ENCODE measurements at regions not wholly inside any gene's neighbourhood (a gene's known extent, or its start where the extent isn't known, plus 50 kb on each side); places are given as distances from the start of the nearest gene placed in this dataset.

GRCh38 chr5:6282352-6282751 is 96.0 kb downstream of the MED10 start:
- Mint-ChIP-seq H3K4me1 (no peaks in the 10 kb centered on the region), H3K36me3 (no peaks in the 10 kb centered on the region), H3K9me3 (no peaks in the 10 kb centered on the region), H3K27me3 (ENCODE audit: insufficient read depth, low read depth) (peaks cover 4% of the 10 kb centered on the region), H3K4me3 (no peak overlapping the region), H3K27ac (no peak overlapping the region)
- Histone ChIP-seq H3F3A (ENCODE audit: low read depth) (no peaks in the 10 kb centered on the region), H3K9me3 (ENCODE audit: low read depth) (no peaks in the 10 kb centered on the region), H3K4me2 (no peak overlapping the region), H2AFZ (replicated peaks) (no peak overlapping the region), H4K20me1 (ENCODE audit: low read depth) (no peaks in the 10 kb centered on the region), H3K4me3 (no peak overlapping the region), H3K79me2 (ENCODE audit: low read depth) (no peaks in the 10 kb centered on the region), H3K4me1 (no peaks in the 10 kb centered on the region), H3K9ac (no peak overlapping the region), H3K36me3 (no peaks in the 10 kb centered on the region), H3K27me3 (peaks cover 5% of the 10 kb centered on the region), H3K27ac (no peak overlapping the region)
- DNase-seq (ENCODE audit: low spot score) = no peak
- TF ChIP-seq EZH2phosphoT487 (IDR thresholded peaks at IDR 0.05) = no peak

DNA sequence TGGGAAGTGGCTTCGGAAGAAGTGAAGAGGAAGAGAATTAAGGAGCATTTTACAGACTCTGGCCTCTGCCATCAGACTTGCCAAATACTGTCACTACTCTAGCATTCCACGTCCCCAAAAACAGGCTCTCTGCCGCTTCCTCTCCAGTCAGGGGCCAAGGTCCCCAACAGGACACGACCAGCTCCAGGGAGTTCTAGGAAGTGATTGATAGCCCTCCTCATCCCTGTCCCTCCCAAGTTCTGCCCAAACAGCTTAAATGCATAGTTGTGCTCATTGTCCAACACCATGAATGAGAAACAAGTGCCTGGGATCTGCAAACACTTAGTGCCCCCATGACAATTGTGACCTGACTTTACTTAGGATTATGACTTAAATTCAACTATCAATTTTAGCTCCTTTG is 96.5 kb downstream of the MED10 start:
- H3K27me3 ChIP-seq = peaks cover 5% of the 10 kb centered on the region
- Mint-ChIP-seq H3K27me3 (ENCODE audit: insufficient read depth, low read depth) (peaks cover 4% of the 10 kb centered on the region), H3K4me1 (no peaks in the 10 kb centered on the region), H3K27ac (no peak overlapping the region), H3K9me3 (no peaks in the 10 kb centered on the region), H3K36me3 (no peaks in the 10 kb centered on the region), H3K4me3 (no peak overlapping the region)
- no peaks in the 10 kb centered on the region for H3K79me2 ChIP-seq (ENCODE audit: low read depth)
- no peak overlapping the region for H3K9ac ChIP-seq
- no peaks in the 10 kb centered on the region for H3K9me3 ChIP-seq (ENCODE audit: low read depth)
- no peaks in the 10 kb centered on the region for H3F3A ChIP-seq (ENCODE audit: low read depth)
- no peak overlapping the region for H2AFZ ChIP-seq (replicated peaks)
- no peaks in the 10 kb centered on the region for H3K36me3 ChIP-seq
- TF ChIP-seq EZH2 (IDR thresholded peaks at IDR 0.05) (no peak), CTCF (IDR thresholded peaks at IDR 0.05) (no peak)
- no peak overlapping the region for H3K4me2 ChIP-seq
- no peak for DNase-seq (ENCODE audit: low spot score)
- H4K20me1 ChIP-seq (ENCODE audit: low read depth) = no peaks in the 10 kb centered on the region
- H3K4me3 ChIP-seq = no peak overlapping the region
- no peaks in the 10 kb centered on the region for H3K4me1 ChIP-seq
- no peak overlapping the region for H3K27ac ChIP-seq

GRCh38 chr5:6280425-6281100 is 97.8 kb downstream of the MED10 start:
- Histone ChIP-seq H3K9ac (no peak overlapping the region), H4K20me1 (ENCODE audit: low read depth) (no peaks in the 10 kb centered on the region), H3K36me3 (no peaks in the 10 kb centered on the region), H3F3A (ENCODE audit: low read depth) (no peaks in the 10 kb centered on the region), H3K9me3 (ENCODE audit: low read depth) (no peaks in the 10 kb centered on the region), H3K27me3 (peaks cover 2% of the 10 kb centered on the region), H2AFZ (replicated peaks) (no peak overlapping the region), H3K27ac (no peak overlapping the region), H3K4me2 (no peak overlapping the region), H3K4me1 (no peaks in the 10 kb centered on the region), H3K4me3 (no peak overlapping the region), H3K79me2 (ENCODE audit: low read depth) (no peaks in the 10 kb centered on the region)
- DNase-seq (ENCODE audit: low spot score) = no peak
- Mint-ChIP-seq H3K9me3 (no peaks in the 10 kb centered on the region), H3K4me1 (no peaks in the 10 kb centered on the region), H3K36me3 (no peaks in the 10 kb centered on the region), H3K27me3 (ENCODE audit: insufficient read depth, low read depth) (peaks cover 4% of the 10 kb centered on the region), H3K27ac (no peak overlapping the region), H3K4me3 (no peak overlapping the region)
- no peak for TF ChIP-seq EZH2 (IDR thresholded peaks at IDR 0.05)
- no peak for TF ChIP-seq CTCF (IDR thresholded peaks at IDR 0.05)
- no peak for TF ChIP-seq EZH2phosphoT487 (IDR thresholded peaks at IDR 0.05)

- Histone ChIP-seq H3K79me2 (ENCODE audit: low read depth) (no peaks in the 10 kb centered on the region), H3F3A (ENCODE audit: low read depth) (no peaks in the 10 kb centered on the region), H3K9me3 (ENCODE audit: low read depth) (no peaks in the 10 kb centered on the region), H3K9ac (no peak overlapping the region), H3K36me3 (no peaks in the 10 kb centered on the region), H4K20me1 (ENCODE audit: low read depth) (no peaks in the 10 kb centered on the region), H3K27me3 (no peaks in the 10 kb centered on the region), H2AFZ (replicated peaks) (no peak overlapping the region), H3K4me3 (no peak overlapping the region), H3K4me2 (no peak overlapping the region), H3K27ac (no peak overlapping the region), H3K4me1 (peaks cover 3% of the 10 kb centered on the region)
- Mint-ChIP-seq H3K27ac (no peak overlapping the region), H3K4me1 (no peaks in the 10 kb centered on the region), H3K4me3 (no peak overlapping the region), H3K36me3 (no peaks in the 10 kb centered on the region), H3K27me3 (ENCODE audit: insufficient read depth, low read depth) (peaks cover 4% of the 10 kb centered on the region), H3K9me3 (no peaks in the 10 kb centered on the region)
- TF ChIP-seq EZH2phosphoT487 (IDR thresholded peaks at IDR 0.05) = no peak
- TF ChIP-seq CTCF (IDR thresholded peaks at IDR 0.05) = no peak
- DNase-seq (ENCODE audit: low spot score) = no peak
These were observed 98.7 kb downstream of the MED10 start for GRCh38 chr5:6279607-6280006.

Measured in neural progenitor cell (in vitro differentiated cells).